ENCODE measurements at regions not wholly inside any gene's neighbourhood (a gene's known extent, or its start where the extent isn't known, plus 50 kb on each side); places are given as distances from the start of the nearest gene placed in this dataset.

- in situ Hi-C loops (cut with HindIII; ENCODE audit: low pct_unique_long_range_greater_than_20kb, low sequenced_read_pairs), result no loop called here
- no peak for DNase-seq (ENCODE audit: low read depth)
Measured at GRCh38 chr5:158532739-158533138, 567.0 kb downstream of the EBF1 start.

GRCh38 chr5:158531860-158532259, 567.9 kb downstream of the EBF1 start:
- DNase-seq (ENCODE audit: low read depth), result no peak
- in situ Hi-C loops (cut with HindIII; ENCODE audit: low pct_unique_long_range_greater_than_20kb, low sequenced_read_pairs), result no loop called here

- DNase-seq (ENCODE audit: low read depth), result no peak
- in situ Hi-C loops (cut with HindIII; ENCODE audit: low pct_unique_long_range_greater_than_20kb, low sequenced_read_pairs), result no loop called here
Measured at GRCh38 chr5:158530115-158530514, 569.6 kb downstream of the EBF1 start.

- no peak for DNase-seq (ENCODE audit: low read depth)
- in situ Hi-C loops (cut with HindIII; ENCODE audit: low pct_unique_long_range_greater_than_20kb, low sequenced_read_pairs), result no loop called here
Measured at GRCh38 chr5:158529454-158529853, 570.3 kb downstream of the EBF1 start.

- in situ Hi-C loops (cut with HindIII; ENCODE audit: low pct_unique_long_range_greater_than_20kb, low sequenced_read_pairs), result no loop called here
- no peak for DNase-seq (ENCODE audit: low read depth)
Measured at GRCh38 chr5:158525663-158526062, 574.1 kb downstream of the EBF1 start.

- no peak for DNase-seq (ENCODE audit: low read depth)
- in situ Hi-C loops (cut with HindIII; ENCODE audit: low pct_unique_long_range_greater_than_20kb, low sequenced_read_pairs), result no loop called here
Measured at GRCh38 chr5:158524070-158524469, 575.6 kb downstream of the EBF1 start.

GRCh38 chr5:158522776-158523175, 576.9 kb downstream of the EBF1 start:
- DNase-seq (ENCODE audit: low read depth), result no peak
- in situ Hi-C loops (cut with HindIII; ENCODE audit: low pct_unique_long_range_greater_than_20kb, low sequenced_read_pairs), result no loop called here

GRCh38 chr5:158521995-158522394, 577.7 kb downstream of the EBF1 start:
- no peak for DNase-seq (ENCODE audit: low read depth)
- in situ Hi-C loops (cut with HindIII; ENCODE audit: low pct_unique_long_range_greater_than_20kb, low sequenced_read_pairs), result no loop called here

- in situ Hi-C loops (cut with HindIII; ENCODE audit: low pct_unique_long_range_greater_than_20kb, low sequenced_read_pairs), result no loop called here
- DNase-seq (ENCODE audit: low read depth), result no peak
Measured at GRCh38 chr5:158519433-158520021, 580.2 kb downstream of the EBF1 start.

GRCh38 chr5:158516521-158516920, 583.2 kb downstream of the EBF1 start:
- in situ Hi-C loops (cut with HindIII; ENCODE audit: low pct_unique_long_range_greater_than_20kb, low sequenced_read_pairs), result no loop called here
- no peak for DNase-seq (ENCODE audit: low read depth)

- in situ Hi-C loops (cut with HindIII; ENCODE audit: low pct_unique_long_range_greater_than_20kb, low sequenced_read_pairs), result no loop called here
- no peak for DNase-seq (ENCODE audit: low read depth)
Measured at GRCh38 chr5:158514986-158515359, 584.7 kb downstream of the EBF1 start.

GRCh38 chr5:158514319-158514985, 585.3 kb downstream of the EBF1 start:
- in situ Hi-C loops (cut with HindIII; ENCODE audit: low pct_unique_long_range_greater_than_20kb, low sequenced_read_pairs), result no loop called here
- no peak for DNase-seq (ENCODE audit: low read depth)

- in situ Hi-C loops (cut with HindIII; ENCODE audit: low pct_unique_long_range_greater_than_20kb, low sequenced_read_pairs), result no loop called here
- DNase-seq (ENCODE audit: low read depth), result no peak
Measured at GRCh38 chr5:158513490-158514318, 586.0 kb downstream of the EBF1 start.

- DNase-seq (ENCODE audit: low read depth), result no peak
- in situ Hi-C loops (cut with HindIII; ENCODE audit: low pct_unique_long_range_greater_than_20kb, low sequenced_read_pairs), result no loop called here
Measured at GRCh38 chr5:158511454-158511853, 588.3 kb downstream of the EBF1 start.

- in situ Hi-C loops (cut with HindIII; ENCODE audit: low pct_unique_long_range_greater_than_20kb, low sequenced_read_pairs), result no loop called here
- no peak for DNase-seq (ENCODE audit: low read depth)
Measured at GRCh38 chr5:158510479-158510878, 589.2 kb downstream of the EBF1 start.

- no peak for DNase-seq (ENCODE audit: low read depth)
- in situ Hi-C loops (cut with HindIII; ENCODE audit: low pct_unique_long_range_greater_than_20kb, low sequenced_read_pairs), result no loop called here
Measured at GRCh38 chr5:158506648-158507047, 593.1 kb downstream of the EBF1 start.

GRCh38 chr5:158502686-158503085, 597.0 kb downstream of the EBF1 start:
- in situ Hi-C loops (cut with HindIII; ENCODE audit: low pct_unique_long_range_greater_than_20kb, low sequenced_read_pairs), result no loop called here
- DNase-seq (ENCODE audit: low read depth), result no peak

GRCh38 chr5:158499892-158500418, 599.8 kb downstream of the EBF1 start:
- no peak for DNase-seq (ENCODE audit: low read depth)
- in situ Hi-C loops (cut with HindIII; ENCODE audit: low pct_unique_long_range_greater_than_20kb, low sequenced_read_pairs), result no loop called here
